AG08395 (cell line): ENCODE measurements at regions not wholly inside any gene's neighbourhood (a gene's known extent, or its start where the extent isn't known, plus 50 kb on each side); places are given as distances from the start of the nearest gene placed in this dataset.

Experiments used
- DNase-seq: peaks from one replicate; pipeline ENCODE4 v3.0.0; 2012; ENCODE audit warnings: mixed read lengths, low spot score

- DNase-seq, result no peak
These were observed 699.9 kb downstream of the DSC3 start for GRCh38 chr18:30342675-30343074.

DNA sequence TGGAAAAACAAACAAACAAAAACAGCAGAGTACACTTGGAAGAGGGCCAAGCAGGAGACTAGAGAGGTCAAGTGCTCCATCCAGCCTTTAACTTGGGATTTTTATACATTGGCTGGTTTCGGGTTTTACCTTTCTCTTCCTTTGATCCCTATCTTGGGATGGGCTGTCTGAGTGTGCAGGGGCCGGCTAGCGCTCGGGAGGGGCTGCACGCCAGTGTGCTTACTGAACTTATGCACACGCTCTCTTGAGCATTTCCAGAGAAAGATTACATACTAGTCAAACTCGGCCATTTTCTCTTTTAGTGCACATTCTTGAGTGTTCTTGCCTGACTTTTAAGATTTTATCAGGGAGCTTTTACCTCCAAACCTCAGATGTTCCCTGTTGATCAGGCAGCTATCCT is 707.8 kb downstream of the DSC3 start:
- no peak for DNase-seq

GRCh38 chr18:30333310-30333709 is 709.2 kb downstream of the DSC3 start:
- DNase-seq, result no peak

DNA sequence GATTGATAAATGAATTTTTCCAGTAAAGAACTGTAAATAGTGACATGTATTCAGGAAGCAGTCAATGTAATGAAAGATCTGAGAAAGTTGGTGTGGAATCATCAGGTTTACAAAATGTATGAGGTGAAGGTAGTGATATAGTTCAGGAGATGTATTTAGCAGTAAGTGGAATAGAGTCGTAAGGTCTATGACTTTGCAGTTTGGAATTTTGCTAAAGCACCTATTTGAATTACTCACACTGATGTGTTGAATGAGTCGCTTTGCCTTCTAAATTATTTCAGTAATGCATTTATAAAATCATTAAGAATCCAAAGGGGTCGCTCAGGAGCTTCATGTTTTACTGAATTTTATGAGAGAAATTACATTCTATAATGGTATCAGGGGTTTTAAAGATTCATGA is 713.7 kb downstream of the DSC3 start:
- DNase-seq, result no peak

DNA sequence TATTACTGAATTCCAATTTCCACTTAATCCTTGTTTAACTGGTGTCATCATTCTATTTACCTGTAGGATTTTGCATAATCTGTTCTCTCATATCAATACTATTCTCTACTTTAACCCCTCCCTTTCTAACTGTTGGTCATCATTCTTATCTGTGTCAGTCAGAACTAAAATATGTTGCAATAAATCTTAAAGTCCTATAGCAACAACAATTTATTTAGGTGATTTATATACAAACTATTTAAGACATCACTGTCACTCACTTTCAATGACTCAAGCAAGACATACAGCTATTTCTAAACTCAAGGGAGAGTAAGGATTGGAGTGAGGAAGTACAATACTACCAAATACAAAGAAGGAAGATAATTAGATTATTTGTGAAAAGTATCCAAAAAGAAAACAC is 740.4 kb downstream of the DSC3 start:
- no peak for DNase-seq

DNA sequence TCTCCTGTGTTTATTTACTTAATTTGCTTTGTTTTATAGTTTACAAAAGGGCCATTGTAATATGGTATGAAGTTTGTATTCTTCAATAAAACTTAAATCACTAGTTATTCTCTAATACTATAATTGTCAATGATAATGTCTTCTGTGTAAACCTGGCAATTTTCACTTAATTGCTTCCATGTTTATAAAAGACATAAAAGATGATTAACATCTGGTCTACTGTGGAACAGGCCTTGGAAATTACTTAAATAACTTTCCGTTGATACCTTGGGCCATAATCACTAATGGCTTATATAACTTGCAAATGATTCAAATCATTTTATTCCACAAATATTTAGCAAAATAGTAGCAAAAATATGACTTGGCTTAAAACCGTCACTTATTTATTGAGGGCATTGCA is 743.8 kb downstream of the DSC3 start:
- DNase-seq, result no peak

DNA sequence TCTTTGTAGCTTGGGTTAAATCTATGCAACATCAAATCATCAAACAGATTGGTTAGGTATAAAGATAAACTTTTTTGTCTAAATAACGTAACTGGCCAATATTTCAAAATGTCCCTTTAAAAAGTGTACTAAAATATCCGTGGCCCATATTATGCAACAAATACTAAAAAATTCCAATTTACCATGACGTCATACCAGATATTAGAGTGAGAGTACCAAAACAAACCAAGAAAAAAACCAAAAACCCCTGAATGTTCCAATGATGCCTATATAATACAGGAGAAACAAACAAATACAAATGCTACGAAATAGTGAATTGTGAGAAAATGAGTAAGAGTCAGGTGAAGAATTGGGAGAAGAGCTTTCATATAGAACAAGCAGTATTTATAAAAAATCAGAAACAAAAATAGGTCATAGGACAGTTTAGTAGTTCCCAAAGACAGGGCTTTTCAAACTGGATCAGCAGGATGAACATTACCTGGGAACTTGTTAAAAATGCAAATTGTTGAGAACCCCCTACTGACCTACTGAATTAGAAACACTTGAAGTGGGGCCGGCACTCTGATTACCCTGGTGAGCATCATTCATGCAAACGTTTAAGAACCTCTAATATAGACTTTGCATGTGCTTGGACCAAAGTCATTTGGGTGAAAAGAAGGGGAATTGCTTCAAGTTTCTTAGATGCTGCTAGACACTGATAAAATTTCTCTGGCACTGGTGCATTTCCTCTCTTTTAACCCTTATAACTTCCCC is 753.7 kb downstream of the DSC3 start:
- no peak for DNase-seq

DNA sequence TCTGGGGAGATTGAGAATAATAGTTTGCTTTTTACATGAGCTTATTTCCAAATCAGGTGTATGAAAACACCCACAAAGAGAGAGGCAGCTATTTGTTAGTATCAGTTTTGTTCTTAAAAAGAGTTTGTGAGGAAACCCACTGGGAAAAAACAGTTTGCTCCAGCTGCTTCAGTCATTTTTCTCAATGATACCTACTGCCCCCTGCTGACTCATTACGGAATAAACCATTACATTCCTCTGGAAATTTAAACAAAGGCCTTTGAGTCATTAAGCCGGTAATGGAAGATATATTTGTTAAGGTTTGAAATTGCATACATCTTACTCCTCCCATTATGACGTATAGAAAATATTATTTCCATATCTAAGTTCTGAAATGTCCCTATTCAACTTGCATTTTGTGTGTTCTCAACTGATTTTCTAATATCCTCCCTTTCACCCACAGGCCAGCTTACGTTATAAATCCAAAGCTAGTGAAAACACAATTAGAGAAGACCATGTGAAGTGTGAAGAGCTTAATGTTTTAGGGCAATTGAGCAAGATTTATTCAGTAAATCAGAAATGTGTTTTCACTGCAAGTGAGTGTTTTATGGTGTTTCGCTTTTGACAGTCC is 761.6 kb downstream of the DSC3 start:
- peak; percentile 12 for DNase-seq

GRCh38 chr18:30280186-30280585 is 762.4 kb downstream of the DSC3 start:
- no peak for DNase-seq

- DNase-seq, result no peak
These were observed 764.9 kb downstream of the DSC3 start for GRCh38 chr18:30277676-30278075.

DNA sequence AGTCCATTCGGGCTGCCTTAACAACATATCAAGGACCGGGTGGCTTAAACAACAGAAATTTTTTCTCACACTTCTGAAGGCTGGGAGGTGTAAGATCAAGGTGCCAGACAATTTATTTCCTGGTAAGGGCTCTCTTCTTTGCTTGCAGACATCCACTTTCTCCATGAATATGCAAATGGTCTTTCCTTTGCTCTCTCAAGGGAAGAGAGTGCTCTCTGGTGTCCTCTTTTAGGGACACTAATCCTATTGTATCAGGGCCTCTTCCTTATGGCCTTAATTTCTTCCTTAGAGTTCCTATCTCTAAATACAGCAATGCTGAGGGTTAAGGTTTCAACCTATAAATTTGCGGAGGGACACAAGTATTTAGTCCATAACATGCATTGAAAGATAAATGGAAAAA is 770.8 kb downstream of the DSC3 start:
- no peak for DNase-seq

GRCh38 chr18:30265190-30265589 is 777.4 kb downstream of the DSC3 start:
- no peak for DNase-seq

DNA sequence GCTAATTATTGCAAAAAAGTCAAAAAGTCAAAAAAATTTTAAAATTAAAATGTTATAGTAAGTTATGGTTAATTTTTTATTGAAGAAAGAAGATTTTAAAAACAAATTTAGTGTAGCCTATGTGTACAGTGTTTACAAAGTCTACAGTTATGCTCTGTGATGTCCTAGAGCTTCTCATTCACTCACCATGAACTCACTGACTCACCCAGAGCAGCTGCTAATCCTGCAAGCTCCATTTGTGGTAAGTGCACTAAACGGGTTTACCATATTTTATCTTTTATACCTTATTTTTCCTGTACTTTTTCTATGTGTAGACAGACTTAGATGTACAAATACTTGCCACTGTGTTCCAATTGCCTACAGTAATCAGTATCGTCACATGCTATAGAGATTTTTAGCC is 788.2 kb downstream of the DSC3 start:
- no peak for DNase-seq

DNA sequence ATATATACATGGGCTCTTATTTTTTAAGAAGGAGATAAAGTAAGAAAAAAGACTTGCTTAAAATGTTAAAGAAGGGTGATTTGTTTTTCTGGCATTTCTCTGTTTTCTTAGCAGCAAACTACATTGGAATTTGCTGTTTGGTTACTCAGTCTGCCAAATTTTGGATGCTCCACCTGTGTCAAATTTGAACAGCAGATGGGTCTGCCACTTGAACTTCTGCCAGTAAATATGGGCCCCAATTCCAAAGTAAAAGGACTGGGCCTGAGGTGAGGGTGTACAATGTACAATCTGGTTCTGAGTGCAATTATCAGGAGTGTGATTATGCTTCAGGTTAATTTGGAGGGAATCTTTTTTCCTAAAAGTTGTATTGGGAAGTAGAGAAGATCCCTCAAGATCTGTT is 794.5 kb downstream of the DSC3 start:
- no peak for DNase-seq

GRCh38 chr18:30245766-30246455 is 796.6 kb downstream of the DSC3 start:
- no peak for DNase-seq

GRCh38 chr18:30234755-30235154 is 807.8 kb downstream of the DSC3 start:
- no peak for DNase-seq

GRCh38 chr18:30211112-30211511 is 831.4 kb downstream of the DSC3 start:
- DNase-seq, result no peak

GRCh38 chr18:30208546-30208945 is 834.0 kb downstream of the DSC3 start:
- DNase-seq, result no peak

GRCh38 chr18:30192216-30192615 is 850.3 kb downstream of the DSC3 start:
- DNase-seq, result no peak

DNA sequence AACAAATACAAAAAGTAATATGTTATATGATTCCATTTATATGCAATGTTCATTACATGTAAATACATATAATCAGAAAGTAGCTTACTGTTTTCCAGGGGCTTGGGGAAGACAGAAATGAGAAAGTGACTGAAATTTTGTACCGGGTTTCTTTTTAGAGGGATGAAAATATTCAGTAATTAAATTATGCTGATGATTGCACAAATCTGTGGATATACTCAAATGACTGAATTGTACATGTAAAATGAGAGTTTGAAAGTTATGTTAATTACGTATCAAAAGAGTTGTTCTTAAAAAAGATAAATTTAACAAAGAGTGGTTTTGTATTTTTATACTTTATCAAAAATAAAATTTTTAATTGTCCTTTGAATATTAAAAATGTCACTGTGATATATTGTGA is 856.3 kb downstream of the DSC3 start:
- DNase-seq, result no peak

DNA sequence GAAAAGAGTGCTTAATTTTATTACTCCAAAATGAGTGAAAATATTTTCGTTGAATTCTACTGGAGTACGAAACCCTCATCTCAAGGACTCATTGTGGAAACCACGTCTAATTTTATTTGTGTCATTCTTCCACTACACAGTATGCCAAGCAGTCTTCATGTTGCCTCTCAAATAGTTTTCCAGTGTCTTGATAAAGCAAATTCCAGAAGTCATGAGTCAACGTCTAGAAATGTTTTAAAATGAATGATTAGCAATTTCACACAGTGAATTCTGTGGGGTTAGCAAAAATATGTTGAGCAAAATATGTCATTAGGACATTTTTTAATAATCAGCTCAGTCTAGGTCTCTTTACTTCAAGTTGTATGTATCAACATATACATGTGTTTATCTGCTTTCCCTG is 865.5 kb downstream of the DSC3 start:
- no peak for DNase-seq

- no peak for DNase-seq
These were observed 866.8 kb downstream of the DSC3 start for GRCh38 chr18:30175621-30176225.

DNA sequence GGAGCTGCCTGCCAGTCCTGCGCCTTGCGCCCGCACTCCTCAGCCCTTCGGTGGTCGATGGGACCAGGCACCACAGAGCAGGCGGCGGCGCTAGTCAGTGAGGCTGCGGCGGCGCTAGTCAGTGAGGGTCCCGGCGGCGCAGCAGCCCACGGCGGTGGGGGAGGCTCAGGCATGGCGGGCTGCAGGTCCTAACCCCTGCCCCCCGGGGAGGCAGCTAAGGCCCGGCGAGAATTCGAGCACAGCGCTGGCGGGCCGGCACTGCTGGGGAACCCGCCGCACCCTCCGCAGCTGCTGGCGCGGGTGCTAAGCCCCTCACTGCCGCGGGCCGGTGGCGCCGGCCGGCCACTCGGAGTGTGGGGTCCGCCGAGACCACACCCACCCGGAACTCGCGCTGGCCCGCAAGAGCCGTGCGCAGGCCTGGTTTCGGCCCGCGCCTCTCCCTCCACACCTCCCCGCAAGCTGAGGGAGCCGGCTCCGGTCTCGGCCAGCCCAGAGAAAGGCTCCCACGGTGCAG is 867.4 kb downstream of the DSC3 start:
- no peak for DNase-seq
